ENCODE measurements at regions not wholly inside any gene's neighbourhood (a gene's known extent, or its start where the extent isn't known, plus 50 kb on each side); places are given as distances from the start of the nearest gene placed in this dataset.

- H3K4me3 ChIP-seq (ENCODE audit: low read depth, low read length) = no peak overlapping the region
- no peaks in the 10 kb centered on the region for H3K9me3 ChIP-seq (ENCODE audit: control insufficient read depth, insufficient read depth, low read length)
- ChIA-PET CTCF (no interaction called here), POLR2A (no interaction called here)
- TF ChIP-seq, protein P1, sequence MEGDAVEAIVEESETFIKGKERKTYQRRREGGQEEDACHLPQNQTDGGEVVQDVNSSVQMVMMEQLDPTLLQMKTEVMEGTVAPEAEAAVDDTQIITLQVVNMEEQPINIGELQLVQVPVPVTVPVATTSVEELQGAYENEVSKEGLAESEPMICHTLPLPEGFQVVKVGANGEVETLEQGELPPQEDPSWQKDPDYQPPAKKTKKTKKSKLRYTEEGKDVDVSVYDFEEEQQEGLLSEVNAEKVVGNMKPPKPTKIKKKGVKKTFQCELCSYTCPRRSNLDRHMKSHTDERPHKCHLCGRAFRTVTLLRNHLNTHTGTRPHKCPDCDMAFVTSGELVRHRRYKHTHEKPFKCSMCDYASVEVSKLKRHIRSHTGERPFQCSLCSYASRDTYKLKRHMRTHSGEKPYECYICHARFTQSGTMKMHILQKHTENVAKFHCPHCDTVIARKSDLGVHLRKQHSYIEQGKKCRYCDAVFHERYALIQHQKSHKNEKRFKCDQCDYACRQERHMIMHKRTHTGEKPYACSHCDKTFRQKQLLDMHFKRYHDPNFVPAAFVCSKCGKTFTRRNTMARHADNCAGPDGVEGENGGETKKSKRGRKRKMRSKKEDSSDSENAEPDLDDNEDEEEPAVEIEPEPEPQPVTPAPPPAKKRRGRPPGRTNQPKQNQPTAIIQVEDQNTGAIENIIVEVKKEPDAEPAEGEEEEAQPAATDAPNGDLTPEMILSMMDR (IDR thresholded peaks at IDR 0.05; ENCODE audit: low read depth, low read length) = no peak
- DNase-seq (ENCODE audit: low read depth, low spot score) = no peak
- H3K27me3 ChIP-seq (ENCODE audit: control insufficient read depth, insufficient read depth, low read length) = no peaks in the 10 kb centered on the region
- no peak overlapping the region for H3K27ac ChIP-seq (ENCODE audit: low read depth, low read length)
Observed at GRCh38 chr20:6974838-6975237, 207.4 kb downstream of the BMP2 start.

DNA sequence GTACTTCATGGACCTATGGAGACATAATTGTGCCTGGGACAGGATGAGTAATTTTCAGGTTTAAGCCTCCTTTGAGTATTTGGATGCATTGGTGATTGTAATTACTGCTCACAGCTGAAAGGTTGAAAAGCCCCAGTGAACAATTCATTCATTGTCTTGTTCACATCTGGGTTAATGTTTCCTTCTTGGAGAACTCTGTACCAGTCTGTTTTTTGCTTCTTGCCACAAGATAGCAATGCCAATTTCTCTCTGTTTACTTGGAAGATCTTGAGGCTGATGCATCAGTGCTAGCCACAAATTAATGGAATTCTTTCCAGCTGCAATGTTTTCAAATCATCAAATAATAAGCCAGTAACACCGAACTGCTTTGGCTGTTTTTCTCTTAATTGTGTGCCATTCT lies 207.8 kb downstream of the BMP2 start:
- Histone ChIP-seq H3K27ac (ENCODE audit: low read depth, low read length) (no peak overlapping the region), H3K9me3 (ENCODE audit: control insufficient read depth, insufficient read depth, low read length) (no peaks in the 10 kb centered on the region), H3K27me3 (ENCODE audit: control insufficient read depth, insufficient read depth, low read length) (no peaks in the 10 kb centered on the region), H3K4me3 (ENCODE audit: low read depth, low read length) (no peak overlapping the region)
- ChIA-PET CTCF (no interaction called here), POLR2A (no interaction called here)
- DNase-seq (ENCODE audit: low read depth, low spot score) = no peak
- TF ChIP-seq, protein P1 (IDR thresholded peaks at IDR 0.05; ENCODE audit: low read depth, low read length) = no peak

- H3K9me3 ChIP-seq (ENCODE audit: control insufficient read depth, insufficient read depth, low read length) = no peaks in the 10 kb centered on the region
- H3K27me3 ChIP-seq (ENCODE audit: control insufficient read depth, insufficient read depth, low read length) = no peaks in the 10 kb centered on the region
- H3K27ac ChIP-seq (ENCODE audit: low read depth, low read length) = no peak overlapping the region
- TF ChIP-seq, protein P1 (IDR thresholded peaks at IDR 0.05; ENCODE audit: low read depth, low read length) = no peak
- no peak overlapping the region for H3K4me3 ChIP-seq (ENCODE audit: low read depth, low read length)
- POLR2A ChIA-PET = no interaction called here
- DNase-seq (ENCODE audit: low read depth, low spot score) = no peak
- CTCF ChIA-PET = no interaction called here
Observed at GRCh38 chr20:6976106-6976900, 208.8 kb downstream of the BMP2 start.

DNA sequence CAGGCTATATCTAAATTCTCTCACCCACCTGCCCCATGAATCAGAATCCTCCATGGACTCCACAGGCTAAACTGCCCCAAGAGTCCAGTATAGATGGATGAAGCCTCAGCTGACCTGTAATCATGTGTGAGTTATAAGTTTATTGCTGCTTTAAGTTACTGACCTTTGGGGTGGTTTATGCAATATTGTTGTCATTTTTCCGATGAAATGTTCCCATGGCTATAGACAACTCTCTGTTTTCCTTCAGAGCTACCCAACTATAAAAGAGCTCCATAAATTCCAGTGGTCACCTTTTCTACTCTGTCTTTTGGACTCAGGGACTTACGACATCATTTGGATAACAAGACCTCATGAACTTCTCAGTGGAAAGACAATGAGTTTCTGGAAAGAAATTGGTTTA lies 212.1 kb downstream of the BMP2 start:
- DNase-seq (ENCODE audit: low read depth, low spot score) = no peak

GRCh38 chr20:6993011-6993410 lies 225.5 kb downstream of the BMP2 start:
- TF ChIP-seq, protein P1 (IDR thresholded peaks at IDR 0.05; ENCODE audit: low read depth, low read length) = no peak
- CTCF ChIA-PET = no interaction called here
- H3K9me3 ChIP-seq (ENCODE audit: control insufficient read depth, insufficient read depth, low read length) = peaks cover 8% of the 10 kb centered on the region; the same call in 1 of the 2 replicates
- no peaks in the 10 kb centered on the region for H3K27me3 ChIP-seq (ENCODE audit: control insufficient read depth, insufficient read depth, low read length)
- no peak overlapping the region for H3K27ac ChIP-seq (ENCODE audit: low read depth, low read length)
- POLR2A ChIA-PET = no interaction called here
- no peak for DNase-seq (ENCODE audit: low read depth, low spot score)
- no peak overlapping the region for H3K4me3 ChIP-seq (ENCODE audit: low read depth, low read length)

More for the DNA sequence above, 212.1 kb downstream of the BMP2 start:
- Histone ChIP-seq H3K4me3 (ENCODE audit: low read depth, low read length) (no peak overlapping the region), H3K27me3 (ENCODE audit: control insufficient read depth, insufficient read depth, low read length) (no peaks in the 10 kb centered on the region), H3K9me3 (ENCODE audit: control insufficient read depth, insufficient read depth, low read length) (no peaks in the 10 kb centered on the region), H3K27ac (ENCODE audit: low read depth, low read length) (no peak overlapping the region)
- ChIA-PET POLR2A (no interaction called here), CTCF (no interaction called here)
- TF ChIP-seq, protein P1 (IDR thresholded peaks at IDR 0.05; ENCODE audit: low read depth, low read length) = no peak
